GM21737 (cell line): ENCODE measurements at regions not wholly inside any gene's neighbourhood (a gene's known extent, or its start where the extent isn't known, plus 50 kb on each side); places are given as distances from the start of the nearest gene placed in this dataset.
"Not testable (repeated sequence)": the region's sequence is repeated elsewhere in the genome, so short reads cannot be mapped to it uniquely, and the experiment has no call there.

Source experiments
- ATAC-seq: cut with Tn5 transposase; IDR thresholded peaks from one replicate; pipeline ENCODE4 v1.9.1; 2021; ENCODE audit warnings: mild to moderate bottlenecking, moderate library complexity; ENCODE audit not compliant: unreplicated experiment

- ATAC-seq = no peak
These were observed 1299.2 kb upstream of the SPRY2 start for GRCh38 chr13:81639984-81640582.

- ATAC-seq = no peak
These were observed 1296.5 kb upstream of the SPRY2 start for GRCh38 chr13:81637457-81637856.

DNA sequence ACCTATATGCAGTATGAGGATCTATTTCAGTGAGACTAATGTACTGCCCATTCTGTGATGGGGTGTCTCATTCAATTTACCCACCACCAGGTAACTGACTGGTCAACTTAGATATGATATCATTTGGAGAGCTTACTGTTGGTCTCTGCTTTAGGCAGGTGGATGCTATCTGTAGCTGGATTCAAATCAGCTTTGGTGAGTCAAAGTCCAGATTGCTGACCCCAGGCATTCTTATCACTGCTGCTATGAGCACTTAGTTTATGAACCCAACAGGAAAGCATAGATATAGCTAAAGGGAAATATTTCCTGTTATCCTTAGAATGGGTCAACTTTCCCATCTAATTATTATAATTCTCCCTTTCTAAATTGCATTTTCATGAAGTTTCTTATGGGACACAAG, 1295.2 kb upstream of the SPRY2 start:
- no peak for ATAC-seq

GRCh38 chr13:81615031-81615430, 1274.1 kb upstream of the SPRY2 start:
- no peak for ATAC-seq

GRCh38 chr13:81610644-81611043, 1269.7 kb upstream of the SPRY2 start:
- no peak for ATAC-seq

DNA sequence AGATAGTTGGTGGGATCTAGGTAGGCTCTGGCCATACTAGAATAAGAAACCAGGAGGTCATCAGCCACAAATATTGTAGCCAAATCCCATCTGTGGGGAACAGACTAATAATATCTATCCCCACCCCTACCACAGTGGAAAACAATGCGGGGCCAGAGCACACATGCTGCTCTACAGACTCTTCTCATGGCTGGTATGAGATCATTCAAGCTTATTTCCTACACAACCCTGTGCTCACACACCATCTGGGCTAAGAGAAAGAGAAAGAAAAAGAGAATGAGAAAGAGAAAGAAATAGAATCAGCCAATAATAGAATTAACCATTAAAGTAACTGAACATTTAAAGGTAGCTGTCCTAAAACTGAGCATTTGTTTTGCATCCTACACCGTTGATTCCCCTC, 1268.4 kb upstream of the SPRY2 start:
- no peak for ATAC-seq

GRCh38 chr13:81606074-81606473, 1265.1 kb upstream of the SPRY2 start:
- no peak for ATAC-seq

- no peak for ATAC-seq
These were observed 1261.3 kb upstream of the SPRY2 start for GRCh38 chr13:81602241-81602640.

GRCh38 chr13:81597101-81597500, 1256.2 kb upstream of the SPRY2 start:
- ATAC-seq = no peak

DNA sequence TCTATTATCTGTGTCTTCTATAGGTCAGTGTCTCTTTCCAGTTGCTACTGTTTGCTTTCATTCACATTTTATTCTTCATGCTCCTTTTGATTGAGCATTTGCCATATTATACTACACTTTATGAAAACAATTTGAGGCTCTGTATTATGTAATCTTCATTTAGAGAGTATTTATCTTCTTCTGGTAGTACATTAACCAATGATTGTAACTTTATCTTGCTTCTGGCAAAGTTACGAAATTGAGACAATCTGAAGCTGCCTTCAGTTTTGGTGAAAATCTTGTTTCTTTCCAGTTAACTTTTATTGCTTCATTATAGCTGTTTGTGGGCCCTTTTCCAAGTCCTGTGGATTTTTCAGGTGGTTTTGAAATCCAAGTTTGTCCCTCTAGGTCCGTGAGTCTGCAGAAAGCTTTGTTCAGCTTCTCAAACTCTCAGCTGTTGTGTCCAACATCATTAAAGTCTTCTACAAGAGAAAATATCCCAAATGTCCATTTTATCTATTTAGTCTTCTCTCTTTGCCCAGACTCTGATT, 1255.4 kb upstream of the SPRY2 start:
- ATAC-seq = no peak

GRCh38 chr13:81591528-81592220, 1250.7 kb upstream of the SPRY2 start:
- ATAC-seq = no peak

DNA sequence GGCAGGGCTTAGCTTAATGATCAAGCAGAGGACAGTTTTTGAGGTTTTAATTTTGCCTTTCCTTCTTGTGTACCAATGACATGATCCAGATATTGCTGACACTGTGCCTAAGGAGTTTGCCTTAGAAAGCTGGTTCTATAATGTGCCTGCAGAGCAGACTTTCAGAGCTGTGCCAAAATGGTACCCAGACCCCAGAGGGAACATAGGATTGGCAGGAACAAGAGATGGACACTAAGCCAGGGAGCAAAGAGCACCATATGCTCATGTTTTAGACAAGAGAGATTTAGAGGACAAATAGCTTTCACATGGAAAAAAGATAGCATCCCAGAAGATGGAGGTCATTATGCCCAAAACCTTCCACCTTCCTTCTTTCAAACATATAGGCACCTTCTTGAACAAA, 1241.5 kb upstream of the SPRY2 start:
- ATAC-seq = no peak

DNA sequence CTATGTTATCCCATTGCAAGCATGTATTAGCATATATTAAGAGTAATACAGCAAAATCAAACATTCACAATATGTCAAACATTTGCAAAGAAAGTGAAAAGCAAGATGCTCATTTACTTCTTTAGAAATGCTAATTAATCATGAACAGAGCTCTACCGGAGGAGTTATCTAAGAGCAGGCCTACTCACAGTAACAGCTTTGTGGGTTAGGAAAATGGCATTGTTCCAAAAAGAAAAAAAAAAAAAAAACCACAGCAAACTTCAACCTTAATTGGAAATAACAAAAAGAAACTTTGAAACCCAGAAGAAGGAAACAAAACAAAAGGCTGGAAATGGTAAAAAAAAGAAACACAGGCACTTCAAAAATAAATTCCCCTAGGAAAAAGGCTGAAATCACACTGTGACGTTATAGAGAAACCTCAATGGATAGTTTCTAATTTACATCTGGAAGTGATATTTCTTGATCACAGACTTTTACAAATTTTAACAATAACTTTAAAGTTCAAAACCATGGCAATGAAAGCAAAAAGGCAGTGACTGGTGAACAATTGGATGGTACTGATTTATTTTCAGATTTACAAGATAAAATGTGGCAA, 1236.8 kb upstream of the SPRY2 start:
- ATAC-seq = no peak

GRCh38 chr13:81568824-81569223, 1227.9 kb upstream of the SPRY2 start:
- ATAC-seq = no peak

- no peak for ATAC-seq
These were observed 1224.9 kb upstream of the SPRY2 start for GRCh38 chr13:81565849-81566248.

- no peak for ATAC-seq
These were observed 1222.2 kb upstream of the SPRY2 start for GRCh38 chr13:81563091-81563490.

GRCh38 chr13:81562598-81562997, 1221.7 kb upstream of the SPRY2 start:
- ATAC-seq = no peak

DNA sequence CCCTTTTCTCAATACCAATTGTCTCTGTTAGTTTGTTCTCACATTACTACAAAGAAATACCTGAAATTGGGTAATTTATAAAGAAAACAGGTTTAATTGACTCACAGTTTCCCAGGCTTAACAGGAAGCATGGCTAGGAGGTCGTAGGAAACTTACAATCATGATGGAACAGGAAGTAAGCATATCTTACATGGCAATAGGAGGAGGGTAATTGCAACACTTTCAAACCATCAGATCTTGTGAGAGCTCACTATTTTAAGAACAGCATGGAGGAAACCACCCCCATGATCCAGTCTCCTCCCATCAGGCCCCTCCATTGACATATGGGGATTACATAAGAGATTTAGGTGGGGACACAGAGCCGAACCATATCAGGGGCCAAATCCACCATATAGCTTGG, 1210.1 kb upstream of the SPRY2 start:
- ATAC-seq = no peak

GRCh38 chr13:81546294-81546693, 1205.4 kb upstream of the SPRY2 start:
- not testable (repeated sequence) for ATAC-seq

GRCh38 chr13:81540777-81541176, 1199.9 kb upstream of the SPRY2 start:
- no peak for ATAC-seq

DNA sequence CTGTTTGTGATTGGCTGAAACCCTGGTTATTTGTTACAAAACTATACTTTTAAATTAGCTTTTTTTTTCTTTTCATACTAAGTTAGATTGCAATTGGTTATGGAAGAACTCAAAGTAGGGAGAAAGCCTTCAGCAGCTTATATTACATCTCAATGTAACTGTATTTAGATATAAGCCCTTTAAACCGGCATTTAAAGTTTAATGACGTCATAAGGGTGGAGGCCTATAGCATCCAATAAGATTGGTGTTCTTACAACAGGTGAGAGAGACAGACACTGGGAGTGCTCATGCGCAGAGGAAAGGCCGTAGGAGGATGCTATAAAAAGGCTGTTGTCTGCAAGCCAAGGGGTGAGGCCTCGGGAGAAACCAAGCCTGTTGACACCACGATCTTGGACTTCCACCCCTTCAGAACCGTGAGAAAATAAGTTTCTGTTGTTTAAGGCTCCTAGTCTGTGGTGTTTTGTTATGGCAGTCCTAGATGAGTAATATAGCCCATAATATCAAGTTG, 1198.8 kb upstream of the SPRY2 start:
- ATAC-seq = no peak

GRCh38 chr13:81498969-81499368, 1158.0 kb upstream of the SPRY2 start:
- no peak for ATAC-seq
